Pulmonary artery endothelial cell (primary cell): ENCODE measurements at regions not wholly inside any gene's neighbourhood (a gene's known extent, or its start where the extent isn't known, plus 50 kb on each side); places are given as distances from the start of the nearest gene placed in this dataset.

Source experiments
- DNase-seq: peaks from one replicate; pipeline ENCODE4 v3.0.0-alpha.2; 2011; ENCODE audit warnings: low read depth, low spot score

DNA sequence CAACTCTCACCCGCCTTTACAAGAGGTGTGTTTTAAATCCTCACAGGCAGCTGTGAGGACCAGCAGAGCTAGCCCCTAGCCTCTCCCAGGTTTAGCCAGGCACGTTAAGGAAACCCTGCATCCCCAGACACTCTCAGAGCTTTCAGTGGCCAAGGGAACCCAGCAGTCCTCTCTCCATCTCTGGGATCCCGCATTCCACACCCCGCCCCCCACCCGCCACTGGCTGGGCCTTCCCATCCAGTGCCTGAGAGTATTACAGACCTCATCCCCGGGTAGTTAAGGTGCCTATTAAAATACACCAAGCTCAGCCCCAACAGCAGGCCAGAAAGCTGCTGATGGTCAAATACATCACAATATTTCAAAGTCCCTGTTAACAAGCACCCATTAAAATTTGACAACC lies 256.2 kb downstream of the BCOR start:
- no peak for DNase-seq

- no peak for DNase-seq
These were observed 255.3 kb downstream of the BCOR start for GRCh38 chrX:39842281-39842973.

GRCh38 chrX:39843318-39843717 lies 254.4 kb downstream of the BCOR start:
- no peak for DNase-seq

GRCh38 chrX:39845233-39845632 lies 252.5 kb downstream of the BCOR start:
- no peak for DNase-seq

- no peak for DNase-seq
These were observed 251.3 kb downstream of the BCOR start for GRCh38 chrX:39846460-39846859.

DNA sequence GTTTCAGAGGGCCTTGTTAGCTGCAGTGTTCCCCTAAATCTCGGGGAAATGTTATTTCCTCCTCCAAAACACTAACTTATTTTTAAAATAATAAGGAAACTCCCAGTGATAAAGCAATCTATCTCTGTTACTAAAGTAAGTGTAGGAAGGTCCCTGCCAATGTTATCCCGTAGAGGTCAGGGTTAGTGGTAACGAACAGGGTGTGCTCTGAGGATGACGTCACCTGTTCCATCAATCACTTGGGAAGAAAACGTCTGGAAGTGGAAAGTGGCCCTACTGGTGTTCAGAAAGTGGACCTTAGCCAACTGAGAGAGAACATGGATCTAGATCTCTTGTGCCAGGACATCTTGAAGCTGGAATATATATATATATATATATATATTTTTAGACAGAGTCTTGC lies 249.5 kb downstream of the BCOR start:
- DNase-seq = no peak

- DNase-seq = no peak
These were observed 248.9 kb downstream of the BCOR start for GRCh38 chrX:39848900-39849299.

DNA sequence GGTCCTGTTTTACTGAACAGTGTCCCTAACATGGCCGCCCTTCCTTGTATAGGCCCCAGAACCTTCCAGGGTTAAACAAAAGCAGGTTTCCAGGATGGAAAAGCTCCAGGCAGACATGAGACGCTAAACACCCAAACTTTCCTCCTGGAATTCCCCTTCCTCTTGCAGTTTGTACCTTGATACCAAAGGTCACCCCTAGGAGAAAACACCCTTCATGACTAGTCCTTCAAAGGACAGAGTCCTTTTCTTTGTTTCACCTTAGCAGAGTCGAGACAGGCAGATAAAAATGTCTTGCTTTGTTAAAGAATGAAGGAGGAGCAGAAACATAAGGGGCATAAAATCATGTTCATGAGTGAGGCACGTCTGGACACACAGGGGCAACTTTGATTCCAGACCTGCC lies 247.5 kb downstream of the BCOR start:
- DNase-seq = no peak

DNA sequence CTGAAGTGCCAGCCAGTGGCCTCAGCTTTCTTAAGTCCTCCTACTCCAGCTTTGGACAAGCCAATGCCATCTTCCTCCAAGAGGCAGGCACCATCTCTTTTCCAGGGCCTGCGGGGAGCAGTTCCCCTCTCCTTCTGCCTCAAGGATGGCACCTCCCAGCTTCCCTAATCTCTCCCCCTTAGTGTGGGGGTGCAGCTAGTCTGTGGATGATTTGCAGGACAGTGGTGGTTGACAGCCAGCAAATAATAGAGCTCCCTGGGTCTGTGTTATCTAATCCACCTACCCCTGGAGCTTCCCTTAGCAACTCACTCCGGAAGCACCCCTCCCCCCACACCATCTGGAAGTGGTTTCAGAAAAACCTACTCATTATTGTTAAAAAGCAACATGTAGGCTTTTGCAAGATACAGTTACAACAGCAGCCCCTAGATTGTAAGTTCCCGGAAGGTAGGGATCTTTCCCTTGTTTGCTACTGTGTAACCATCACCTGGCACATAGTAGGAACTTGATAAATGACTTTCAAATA lies 247.1 kb downstream of the BCOR start:
- DNase-seq = no peak

DNA sequence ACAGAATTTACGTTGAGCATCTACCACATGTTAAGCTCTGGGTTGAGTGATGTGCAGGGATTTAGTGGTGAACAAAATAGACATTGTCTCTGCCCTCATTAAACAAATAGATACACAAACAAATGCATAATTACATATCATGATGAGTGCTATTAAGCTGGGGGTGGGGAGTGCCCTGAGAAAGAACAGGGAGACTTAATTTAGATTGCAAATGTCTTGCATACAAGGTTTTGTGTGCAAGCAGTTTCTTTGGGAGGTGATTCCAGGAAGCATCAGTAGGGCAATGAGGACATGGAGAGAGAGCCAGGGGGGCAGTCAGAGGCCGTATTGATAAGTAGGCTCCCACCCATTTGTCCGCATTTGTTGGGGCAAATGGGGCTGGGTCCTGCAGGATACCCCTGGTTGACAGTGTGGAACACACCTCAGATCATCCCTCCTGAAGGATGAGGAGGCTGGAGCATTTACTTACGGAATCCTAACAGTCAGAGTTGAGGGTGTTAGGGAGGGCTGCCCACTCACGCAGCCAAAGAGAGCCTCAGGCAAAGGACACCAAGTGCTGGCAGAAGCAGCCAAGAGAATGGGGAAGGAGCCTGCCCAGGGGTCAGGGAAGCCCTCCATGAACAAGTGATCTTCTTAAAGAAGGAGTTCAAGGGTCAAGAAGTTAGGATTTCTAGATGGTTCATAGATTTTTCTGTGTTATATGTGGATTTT lies 245.9 kb downstream of the BCOR start:
- no peak for DNase-seq

DNA sequence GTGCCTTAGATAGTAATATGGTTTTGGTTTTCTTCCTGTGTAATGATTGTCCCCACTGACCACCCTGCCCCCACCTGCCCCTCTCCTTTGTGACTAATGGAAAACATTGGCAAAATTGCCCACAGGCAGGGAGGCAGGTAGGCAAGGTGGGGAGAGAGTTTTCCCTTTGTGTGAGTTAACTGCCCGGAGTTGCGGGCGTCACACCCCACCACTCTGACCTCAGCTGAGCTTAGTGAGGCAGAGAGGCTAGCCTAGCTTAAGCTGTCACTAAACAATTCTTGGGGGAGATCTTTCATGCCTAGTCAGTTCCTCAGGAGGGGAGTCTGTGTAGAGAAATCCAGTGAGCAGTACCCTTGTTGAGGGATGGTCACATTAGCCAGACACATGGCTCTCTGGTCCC lies 245.3 kb downstream of the BCOR start:
- no peak for DNase-seq

DNA sequence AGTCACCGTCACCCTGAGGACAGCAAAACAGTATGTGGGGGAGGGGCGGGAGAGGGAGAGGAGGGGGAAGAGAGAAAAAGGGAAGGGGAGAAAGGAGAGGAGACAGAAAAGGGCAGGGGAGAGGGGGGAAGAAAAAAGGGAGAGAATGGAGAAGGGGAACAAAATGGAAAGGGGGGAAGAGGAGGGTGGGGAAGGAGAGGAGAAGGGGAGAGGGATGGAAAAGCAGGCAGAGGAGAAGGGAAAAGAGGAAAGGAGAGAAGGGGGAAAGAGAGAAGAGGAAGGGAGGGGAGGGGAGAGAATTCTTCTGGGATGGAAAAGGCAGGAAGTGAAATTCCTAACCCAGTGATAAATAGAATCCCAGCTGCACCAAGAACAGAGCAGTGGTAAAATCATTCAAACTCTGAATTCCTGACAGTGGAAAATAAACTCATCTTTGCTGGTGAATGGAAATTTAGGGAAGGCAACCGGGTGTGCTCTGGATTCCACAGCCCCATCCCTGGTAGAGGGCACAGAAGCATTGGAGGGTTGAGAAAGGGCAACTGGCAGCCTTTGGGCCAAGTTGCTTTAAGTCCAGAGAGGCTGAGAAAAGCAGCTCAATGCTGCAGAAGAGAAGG lies 244.2 kb downstream of the BCOR start:
- DNase-seq = no peak

DNA sequence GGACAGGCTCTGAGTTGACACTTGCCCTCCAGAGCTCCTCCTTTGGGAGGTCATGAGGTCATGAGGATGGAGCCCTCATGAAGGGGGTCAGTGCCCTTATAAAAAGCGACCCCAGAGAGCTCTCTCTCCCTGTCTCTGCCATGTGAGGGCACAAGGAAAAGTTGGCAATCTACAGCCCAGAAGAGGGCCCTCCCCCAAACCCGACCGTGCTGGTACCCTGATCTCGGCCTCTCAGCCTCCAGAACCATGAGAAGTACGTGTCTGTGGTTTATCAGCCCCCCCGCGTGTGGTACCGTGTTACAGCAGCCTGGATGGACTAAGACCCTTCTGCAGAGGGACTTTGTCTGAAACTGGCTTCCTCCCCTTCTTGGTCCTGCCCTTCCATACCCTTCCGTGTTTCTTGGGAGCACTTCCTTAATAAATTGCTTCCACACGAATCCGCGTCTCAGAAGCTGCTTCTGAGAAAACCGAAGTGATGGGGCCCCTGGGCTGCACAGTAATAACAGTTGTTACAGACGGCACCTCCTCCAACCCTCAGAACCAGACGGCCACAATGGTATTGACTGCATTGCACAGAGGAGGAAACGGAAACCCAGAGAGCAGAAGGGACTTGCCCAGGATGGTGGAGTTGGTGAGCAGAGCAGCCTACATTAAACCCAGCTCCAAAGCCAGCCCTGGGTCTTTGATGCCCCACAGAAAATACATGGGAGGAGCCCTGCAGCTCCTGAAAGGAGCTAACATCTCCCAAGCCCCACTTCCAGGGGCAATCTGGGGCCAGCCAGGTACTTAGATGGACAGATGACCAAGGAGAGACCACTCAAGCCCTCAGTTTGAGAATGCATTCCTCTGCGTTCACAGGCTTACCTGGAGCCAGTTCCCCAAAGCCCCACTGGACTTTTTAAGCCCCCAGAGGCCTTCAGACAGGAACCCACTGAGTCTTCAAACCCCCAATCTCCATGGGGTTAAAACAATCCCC lies 242.7 kb downstream of the BCOR start:
- DNase-seq = no peak

- DNase-seq = no peak
These were observed 242.0 kb downstream of the BCOR start for GRCh38 chrX:39855748-39856129.

GRCh38 chrX:39856472-39857121 lies 241.2 kb downstream of the BCOR start:
- peak; percentile 30 for DNase-seq

- DNase-seq = no peak
These were observed 240.0 kb downstream of the BCOR start for GRCh38 chrX:39857780-39858179.

GRCh38 chrX:39859991-39860861 lies 237.5 kb downstream of the BCOR start:
- peak; percentile 55 for DNase-seq

- DNase-seq = no peak
These were observed 234.8 kb downstream of the BCOR start for GRCh38 chrX:39862963-39863362.

DNA sequence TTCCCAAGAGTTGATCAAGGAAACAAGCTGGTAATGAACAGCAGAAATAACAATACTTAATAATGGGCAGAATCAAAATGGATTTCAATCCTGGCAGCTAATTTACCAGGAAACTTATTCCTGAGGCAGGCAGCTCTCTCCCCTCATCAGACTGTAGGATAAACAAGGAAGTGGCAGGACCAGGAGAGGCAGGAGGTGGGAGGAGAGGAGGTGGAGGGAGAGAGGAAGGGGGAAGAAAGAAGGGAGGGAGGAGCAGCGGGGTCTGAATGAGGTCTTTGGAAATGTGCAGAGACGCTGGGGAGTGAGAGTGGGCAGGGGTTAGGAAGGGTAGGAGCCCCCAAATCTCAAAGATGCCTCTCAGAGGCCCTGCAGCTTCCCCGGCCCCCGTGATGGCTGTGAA lies 231.5 kb downstream of the BCOR start:
- DNase-seq = no peak
